ENCODE measurements at regions not wholly inside any gene's neighbourhood (a gene's known extent, or its start where the extent isn't known, plus 50 kb on each side); places are given as distances from the start of the nearest gene placed in this dataset.
A peak's percentile ranks its signal among the peaks of the same experiment; 100 is the strongest.
"Not testable (repeated sequence)": the region's sequence is repeated elsewhere in the genome, so short reads cannot be mapped to it uniquely, and the experiment has no call there.

DNA sequence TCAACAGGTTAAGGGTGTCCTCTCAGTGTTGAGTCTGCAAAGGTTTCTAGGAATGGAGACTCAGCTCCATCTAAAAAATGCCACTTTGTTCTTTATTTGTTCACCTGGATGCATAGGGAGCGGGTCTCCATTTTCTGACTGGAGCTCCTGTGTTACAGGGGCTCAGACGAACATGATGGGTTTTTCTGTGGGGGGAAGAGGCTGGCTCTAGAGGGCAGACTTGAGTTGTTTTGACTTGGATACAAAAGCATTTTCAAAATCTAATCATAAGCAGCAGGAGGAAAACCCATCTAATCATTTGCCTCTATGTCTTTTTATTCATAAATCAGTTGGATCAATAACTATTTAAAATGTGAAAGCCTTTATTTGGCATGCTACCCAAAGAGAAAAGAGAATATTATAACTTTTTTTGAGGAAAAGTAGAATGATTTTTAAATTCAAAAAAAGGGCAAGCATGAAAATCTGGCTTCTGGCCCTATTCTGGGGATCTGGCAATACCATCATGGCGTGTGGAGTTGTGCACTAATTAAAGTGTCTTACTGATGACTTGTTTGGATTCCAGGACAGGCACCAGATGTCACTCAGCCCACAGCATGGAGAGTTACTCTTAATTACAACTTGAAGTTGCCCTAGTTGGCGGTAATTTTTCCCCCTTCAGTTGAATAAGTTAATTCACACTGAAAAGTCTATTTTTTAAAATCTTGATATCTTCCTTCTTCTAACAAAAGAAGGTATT is 594.9 kb downstream of the REEP3 start:
- Histone ChIP-seq H3K4me3 (no peak overlapping the region), H3K27ac (no peak overlapping the region), H3K27me3 (no peaks in the 10 kb centered on the region), H3K9me3 (no peaks in the 10 kb centered on the region), H3K36me3 (no peaks in the 10 kb centered on the region), H3K4me1 (no peaks in the 10 kb centered on the region)
- 59% methylated on average over 4 of the region's 4 CpGs for WGBS
- TF ChIP-seq EP300 (IDR thresholded peaks at IDR 0.05), result no peak
- TF ChIP-seq, protein P1, sequence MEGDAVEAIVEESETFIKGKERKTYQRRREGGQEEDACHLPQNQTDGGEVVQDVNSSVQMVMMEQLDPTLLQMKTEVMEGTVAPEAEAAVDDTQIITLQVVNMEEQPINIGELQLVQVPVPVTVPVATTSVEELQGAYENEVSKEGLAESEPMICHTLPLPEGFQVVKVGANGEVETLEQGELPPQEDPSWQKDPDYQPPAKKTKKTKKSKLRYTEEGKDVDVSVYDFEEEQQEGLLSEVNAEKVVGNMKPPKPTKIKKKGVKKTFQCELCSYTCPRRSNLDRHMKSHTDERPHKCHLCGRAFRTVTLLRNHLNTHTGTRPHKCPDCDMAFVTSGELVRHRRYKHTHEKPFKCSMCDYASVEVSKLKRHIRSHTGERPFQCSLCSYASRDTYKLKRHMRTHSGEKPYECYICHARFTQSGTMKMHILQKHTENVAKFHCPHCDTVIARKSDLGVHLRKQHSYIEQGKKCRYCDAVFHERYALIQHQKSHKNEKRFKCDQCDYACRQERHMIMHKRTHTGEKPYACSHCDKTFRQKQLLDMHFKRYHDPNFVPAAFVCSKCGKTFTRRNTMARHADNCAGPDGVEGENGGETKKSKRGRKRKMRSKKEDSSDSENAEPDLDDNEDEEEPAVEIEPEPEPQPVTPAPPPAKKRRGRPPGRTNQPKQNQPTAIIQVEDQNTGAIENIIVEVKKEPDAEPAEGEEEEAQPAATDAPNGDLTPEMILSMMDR (IDR thresholded peaks at IDR 0.05), result peak in 1 of 2 donors; percentile 14
- no peak for TF ChIP-seq POLR2AphosphoS5 (IDR thresholded peaks at IDR 0.05)
- no peak for TF ChIP-seq POLR2A (IDR thresholded peaks at IDR 0.05)
- DNase-seq (ENCODE audit: low spot score in 2 of 2), result no peak

DNA sequence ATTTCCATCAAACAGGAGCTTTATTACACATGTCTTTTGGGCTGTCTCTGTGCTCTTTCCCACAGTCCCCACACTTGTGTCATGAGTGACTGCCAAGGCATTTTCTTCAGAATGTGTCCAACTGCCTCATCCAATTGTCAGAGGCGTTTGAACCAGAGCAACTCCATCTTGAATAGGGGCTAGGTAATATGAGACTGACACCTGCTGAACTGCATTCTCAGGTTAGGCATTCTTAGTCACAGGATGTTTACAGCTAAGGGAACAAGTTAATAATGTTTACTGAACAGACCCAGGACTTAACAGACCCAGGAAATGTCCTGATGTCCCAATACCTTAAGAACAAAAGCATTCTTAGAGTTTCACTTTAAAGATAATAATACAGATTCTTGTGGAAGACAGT is 595.5 kb downstream of the REEP3 start:
- H3K9me3 ChIP-seq, result no peaks in the 10 kb centered on the region
- H3K27me3 ChIP-seq, result no peaks in the 10 kb centered on the region
- no peak for TF ChIP-seq POLR2A (IDR thresholded peaks at IDR 0.05)
- TF ChIP-seq, protein P1 (IDR thresholded peaks at IDR 0.05), result no peak
- no peak for TF ChIP-seq POLR2AphosphoS5 (IDR thresholded peaks at IDR 0.05)
- TF ChIP-seq EP300 (IDR thresholded peaks at IDR 0.05), result no peak
- H3K4me1 ChIP-seq, result no peaks in the 10 kb centered on the region
- DNase-seq (ENCODE audit: low spot score in 2 of 2), result no peak
- no peak overlapping the region for H3K27ac ChIP-seq
- H3K36me3 ChIP-seq, result no peaks in the 10 kb centered on the region
- no peak overlapping the region for H3K4me3 ChIP-seq
- WGBS, result 53% methylated on average over 1 of the region's 1 CpG

DNA sequence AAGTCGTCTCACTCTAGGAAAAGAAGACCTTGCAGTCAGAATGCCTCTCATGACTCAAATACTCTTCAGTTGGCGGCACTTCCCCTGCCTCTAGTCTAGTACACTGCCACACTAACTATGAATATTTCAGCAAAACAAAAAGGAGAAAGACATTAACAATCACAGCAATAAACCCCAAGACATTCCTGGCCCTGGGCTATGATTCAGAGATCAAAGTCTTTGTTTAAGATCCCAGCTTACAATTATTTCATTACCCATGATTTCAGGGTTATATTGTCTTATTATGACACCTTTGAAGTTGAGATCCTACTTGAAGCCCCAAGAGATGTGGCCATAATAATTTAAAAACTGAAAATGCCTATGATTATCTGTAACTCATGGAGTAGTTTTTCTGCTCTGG is 597.5 kb downstream of the REEP3 start:
- Histone ChIP-seq H3K27me3 (no peaks in the 10 kb centered on the region), H3K9me3 (no peaks in the 10 kb centered on the region), H3K4me3 (no peak overlapping the region), H3K36me3 (no peaks in the 10 kb centered on the region), H3K27ac (no peak overlapping the region), H3K4me1 (no peaks in the 10 kb centered on the region)
- DNase-seq (ENCODE audit: low spot score in 2 of 2), result no peak
- WGBS, result 74% methylated on average over 2 of the region's 2 CpGs
- TF ChIP-seq POLR2AphosphoS5 (IDR thresholded peaks at IDR 0.05) (no peak), POLR2A (IDR thresholded peaks at IDR 0.05) (no peak), EP300 (IDR thresholded peaks at IDR 0.05) (no peak)
- TF ChIP-seq, protein P1 (IDR thresholded peaks at IDR 0.05), result no peak

DNA sequence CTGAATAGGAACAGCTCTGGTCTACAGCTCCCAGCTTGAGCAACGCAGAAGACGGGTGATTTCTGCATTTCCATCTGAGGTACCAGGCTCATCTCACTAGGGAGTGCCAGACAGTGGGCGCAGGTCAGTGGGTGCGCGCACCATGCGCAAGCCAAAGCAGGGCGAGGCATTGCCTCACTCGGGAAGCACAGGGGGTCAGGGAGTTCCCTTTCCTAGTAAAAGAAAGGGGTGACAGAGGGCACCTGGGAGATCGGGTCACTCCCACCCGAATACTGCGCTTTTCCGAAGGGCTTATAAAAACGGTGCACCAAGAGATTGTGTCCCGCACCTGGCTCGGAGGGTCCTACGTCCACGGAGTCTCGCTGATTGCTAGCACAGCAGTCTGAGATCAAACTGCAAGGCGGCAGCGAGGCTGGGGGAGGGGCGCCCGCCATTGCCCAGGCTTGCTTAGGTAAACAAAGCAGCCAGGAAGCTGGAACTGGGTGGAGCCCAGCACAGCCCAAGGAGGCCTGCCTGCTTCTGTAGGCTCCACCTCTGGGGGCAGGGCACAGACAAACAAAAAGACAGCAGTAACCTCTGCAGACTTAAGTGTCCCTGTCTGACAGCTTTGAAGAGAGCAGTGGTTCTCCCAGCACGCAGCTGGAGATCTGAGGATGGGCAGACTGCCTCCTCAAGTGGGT is 599.2 kb downstream of the REEP3 start:
- H3K4me1 ChIP-seq; H3K9me3 ChIP-seq; H3K4me3 ChIP-seq; H3K27ac ChIP-seq; H3K36me3 ChIP-seq; H3K27me3 ChIP-seq; DNase-seq (ENCODE audit: low spot score in 2 of 2): not testable (repeated sequence)
- 75% methylated on average over 22 of the region's 23 CpGs for WGBS

DNA sequence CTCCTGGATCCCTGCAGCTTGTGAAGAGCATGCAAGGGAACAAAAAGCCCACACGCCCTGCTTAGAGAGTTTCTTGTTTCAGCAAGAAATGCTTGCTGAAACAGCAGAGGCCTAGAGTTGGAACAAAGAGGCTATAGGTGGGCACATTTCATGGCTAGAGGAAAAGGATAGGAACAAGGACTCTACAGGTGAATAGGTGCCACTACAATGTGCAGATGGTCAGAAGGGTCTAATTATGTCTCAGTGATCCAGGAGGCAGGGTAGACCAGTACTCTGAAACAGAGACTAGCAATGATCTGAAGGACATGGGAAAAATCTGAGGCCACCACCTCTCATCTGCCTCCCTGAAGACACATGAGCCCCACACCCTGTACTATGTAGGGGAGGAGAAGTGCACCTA is 609.0 kb downstream of the REEP3 start:
- no peaks in the 10 kb centered on the region for H3K4me1 ChIP-seq
- TF ChIP-seq, protein P1 (IDR thresholded peaks at IDR 0.05), result no peak
- TF ChIP-seq EP300 (IDR thresholded peaks at IDR 0.05) (no peak), POLR2A (IDR thresholded peaks at IDR 0.05) (no peak), POLR2AphosphoS5 (IDR thresholded peaks at IDR 0.05) (no peak)
- no peak overlapping the region for H3K27ac ChIP-seq
- no peak overlapping the region for H3K4me3 ChIP-seq
- no peak for DNase-seq (ENCODE audit: low spot score in 2 of 2)
- no peaks in the 10 kb centered on the region for H3K9me3 ChIP-seq
- no peaks in the 10 kb centered on the region for H3K27me3 ChIP-seq
- 73% methylated on average over 1 of the region's 1 CpG for WGBS
- no peaks in the 10 kb centered on the region for H3K36me3 ChIP-seq
